ENCODE measurements at regions not wholly inside any gene's neighbourhood (a gene's known extent, or its start where the extent isn't known, plus 50 kb on each side); places are given as distances from the start of the nearest gene placed in this dataset.

DNA sequence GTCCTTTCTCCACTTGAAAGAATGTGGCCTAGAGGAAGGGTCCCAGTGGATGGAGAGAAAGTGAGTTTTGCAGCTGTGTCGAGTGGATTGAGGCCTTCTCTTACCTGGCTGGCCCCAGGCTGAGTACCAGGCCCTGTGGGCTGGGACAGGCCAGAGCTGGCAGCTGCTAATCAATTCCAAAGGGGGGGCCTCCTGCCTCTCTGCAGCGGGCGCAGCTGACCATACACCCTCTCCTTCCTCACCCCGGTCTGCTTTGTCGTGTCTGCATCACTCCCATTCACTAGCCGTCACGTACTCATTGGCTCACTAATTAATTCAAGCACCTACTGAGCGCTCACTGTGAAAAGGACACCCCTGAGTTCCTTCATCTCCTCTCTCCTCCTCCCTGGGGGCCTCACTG is 58.4 kb upstream of the PITX1 start:
- no peak for DNase-seq (ENCODE audit: low spot score)
- Histone ChIP-seq H3K27ac (ENCODE audit: low read depth, low read length, poor library complexity, severe bottlenecking) (no peak overlapping the region), H3K4me1 (ENCODE audit: insufficient read depth, low read length, poor library complexity, severe bottlenecking) (no peaks in the 10 kb centered on the region), H3K4me3 (ENCODE audit: low read depth, low read length, poor library complexity, severe bottlenecking) (no peak overlapping the region), H3K36me3 (ENCODE audit: insufficient read depth, low read length, poor library complexity, severe bottlenecking) (no peaks in the 10 kb centered on the region), H3K27me3 (replicated peaks; ENCODE audit: insufficient read depth, low read depth, low read length, poor library complexity) (no peaks in the 10 kb centered on the region), H3K9me3 (ENCODE audit: low read depth, low read length, poor library complexity, severe bottlenecking) (no peaks in the 10 kb centered on the region)
- no peak for TF ChIP-seq EZH2 (IDR thresholded peaks at IDR 0.05; ENCODE audit: borderline replicate concordance, low read depth, low read length, poor library complexity, severe bottlenecking)
- TF ChIP-seq, protein P1, sequence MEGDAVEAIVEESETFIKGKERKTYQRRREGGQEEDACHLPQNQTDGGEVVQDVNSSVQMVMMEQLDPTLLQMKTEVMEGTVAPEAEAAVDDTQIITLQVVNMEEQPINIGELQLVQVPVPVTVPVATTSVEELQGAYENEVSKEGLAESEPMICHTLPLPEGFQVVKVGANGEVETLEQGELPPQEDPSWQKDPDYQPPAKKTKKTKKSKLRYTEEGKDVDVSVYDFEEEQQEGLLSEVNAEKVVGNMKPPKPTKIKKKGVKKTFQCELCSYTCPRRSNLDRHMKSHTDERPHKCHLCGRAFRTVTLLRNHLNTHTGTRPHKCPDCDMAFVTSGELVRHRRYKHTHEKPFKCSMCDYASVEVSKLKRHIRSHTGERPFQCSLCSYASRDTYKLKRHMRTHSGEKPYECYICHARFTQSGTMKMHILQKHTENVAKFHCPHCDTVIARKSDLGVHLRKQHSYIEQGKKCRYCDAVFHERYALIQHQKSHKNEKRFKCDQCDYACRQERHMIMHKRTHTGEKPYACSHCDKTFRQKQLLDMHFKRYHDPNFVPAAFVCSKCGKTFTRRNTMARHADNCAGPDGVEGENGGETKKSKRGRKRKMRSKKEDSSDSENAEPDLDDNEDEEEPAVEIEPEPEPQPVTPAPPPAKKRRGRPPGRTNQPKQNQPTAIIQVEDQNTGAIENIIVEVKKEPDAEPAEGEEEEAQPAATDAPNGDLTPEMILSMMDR (conservative IDR thresholded peaks at IDR 0.05; ENCODE audit: low read depth, low read length): no peak
- no TSS peak for BruUV-seq (replicated peaks)
- intact Hi-C loops (cut with micrococcal nuclease; ENCODE audit: unreplicated experiment): no loop called here
- ChIA-PET CTCF (no interaction called here), POLR2A (ENCODE audit: low non-redundant PET) (no interaction called here)

DNA sequence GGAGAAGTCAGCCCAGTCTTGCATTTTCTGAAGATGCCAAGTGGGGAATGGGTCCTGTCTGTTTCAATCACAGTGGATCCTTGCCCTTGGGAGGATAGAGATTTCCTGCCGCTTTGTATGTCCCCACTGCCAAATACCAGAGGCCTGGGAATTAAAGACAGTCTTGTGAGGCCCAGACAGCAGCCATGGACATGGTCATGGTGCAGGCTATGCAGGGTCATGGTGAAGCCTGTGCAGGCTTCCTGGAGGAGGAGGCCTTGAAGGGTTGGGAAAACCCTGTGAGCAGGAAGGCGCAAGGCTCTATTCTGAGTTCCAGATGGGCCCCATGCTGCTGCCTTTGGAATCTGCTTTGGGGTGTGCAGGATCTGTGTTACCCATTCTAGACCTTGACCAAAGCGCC is 57.3 kb upstream of the PITX1 start:
- Histone ChIP-seq H3K27ac (ENCODE audit: low read depth, low read length, poor library complexity, severe bottlenecking) (no peak overlapping the region), H3K4me3 (ENCODE audit: low read depth, low read length, poor library complexity, severe bottlenecking) (no peak overlapping the region), H3K36me3 (ENCODE audit: insufficient read depth, low read length, poor library complexity, severe bottlenecking) (no peaks in the 10 kb centered on the region), H3K27me3 (replicated peaks; ENCODE audit: insufficient read depth, low read depth, low read length, poor library complexity) (no peaks in the 10 kb centered on the region), H3K4me1 (ENCODE audit: insufficient read depth, low read length, poor library complexity, severe bottlenecking) (no peaks in the 10 kb centered on the region), H3K9me3 (ENCODE audit: low read depth, low read length, poor library complexity, severe bottlenecking) (no peaks in the 10 kb centered on the region)
- intact Hi-C loops (cut with micrococcal nuclease; ENCODE audit: unreplicated experiment): no loop called here
- POLR2A ChIA-PET (ENCODE audit: low non-redundant PET): no interaction called here
- no TSS peak for BruUV-seq (replicated peaks)
- DNase-seq (ENCODE audit: low spot score): no peak
- TF ChIP-seq, protein P1 (conservative IDR thresholded peaks at IDR 0.05; ENCODE audit: low read depth, low read length): no peak
- no peak for TF ChIP-seq EZH2 (IDR thresholded peaks at IDR 0.05; ENCODE audit: borderline replicate concordance, low read depth, low read length, poor library complexity, severe bottlenecking)
- CTCF ChIA-PET: no interaction called here

DNA sequence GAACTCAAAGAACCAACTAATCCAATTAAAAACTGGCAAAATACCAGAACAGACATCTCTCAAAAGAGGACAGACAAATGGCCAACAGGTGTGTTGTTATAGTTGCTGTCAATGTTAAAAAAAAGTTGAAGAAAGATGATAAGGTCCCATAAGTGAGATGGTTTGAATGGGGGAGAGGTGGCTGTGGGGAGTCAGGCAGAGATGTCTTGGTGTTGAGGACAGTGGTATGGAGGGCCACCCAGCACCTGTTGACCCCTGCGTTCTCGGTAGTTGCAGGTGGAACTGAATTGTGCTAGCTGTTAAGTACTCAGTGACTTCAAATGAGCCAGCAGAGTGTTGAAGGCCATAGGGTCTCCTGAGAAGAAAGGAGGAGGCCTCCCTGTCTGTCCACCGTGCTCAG is 55.9 kb upstream of the PITX1 start:
- no TSS peak for BruUV-seq (replicated peaks)
- ChIA-PET CTCF (no interaction called here), POLR2A (ENCODE audit: low non-redundant PET) (no interaction called here)
- Histone ChIP-seq H3K36me3 (ENCODE audit: insufficient read depth, low read length, poor library complexity, severe bottlenecking) (no peaks in the 10 kb centered on the region), H3K27me3 (replicated peaks; ENCODE audit: insufficient read depth, low read depth, low read length, poor library complexity) (no peaks in the 10 kb centered on the region), H3K4me1 (ENCODE audit: insufficient read depth, low read length, poor library complexity, severe bottlenecking) (no peaks in the 10 kb centered on the region), H3K4me3 (ENCODE audit: low read depth, low read length, poor library complexity, severe bottlenecking) (no peak overlapping the region), H3K9me3 (ENCODE audit: low read depth, low read length, poor library complexity, severe bottlenecking) (no peaks in the 10 kb centered on the region), H3K27ac (ENCODE audit: low read depth, low read length, poor library complexity, severe bottlenecking) (no peak overlapping the region)
- intact Hi-C loops (cut with micrococcal nuclease; ENCODE audit: unreplicated experiment): no loop called here
- TF ChIP-seq, protein P1 (conservative IDR thresholded peaks at IDR 0.05; ENCODE audit: low read depth, low read length): no peak
- TF ChIP-seq EZH2 (IDR thresholded peaks at IDR 0.05; ENCODE audit: borderline replicate concordance, low read depth, low read length, poor library complexity, severe bottlenecking): no peak
- DNase-seq (ENCODE audit: low spot score): no peak
